ENCODE measurements at regions not wholly inside any gene's neighbourhood (a gene's known extent, or its start where the extent isn't known, plus 50 kb on each side); places are given as distances from the start of the nearest gene placed in this dataset.

DNA sequence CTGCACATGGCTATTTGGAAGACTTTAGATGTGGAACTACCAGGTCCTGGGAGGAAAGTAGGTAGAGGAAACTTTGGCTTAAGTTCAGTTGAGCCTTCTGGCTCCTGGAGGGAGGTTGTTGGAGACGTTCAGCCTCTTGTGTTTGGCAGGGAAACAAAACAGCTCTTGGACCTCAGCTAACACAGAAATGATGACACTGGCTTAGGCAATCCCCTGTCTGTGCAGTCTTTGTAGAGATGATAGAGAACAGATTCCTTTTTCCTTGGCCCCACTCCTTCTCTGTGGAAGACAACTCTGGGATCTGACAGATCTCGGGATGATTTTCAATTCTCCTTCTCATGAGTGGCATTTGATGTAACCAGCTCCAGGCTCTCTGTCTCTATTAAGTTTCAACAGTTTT is 428.5 kb downstream of the TMEM135 start:
- Histone ChIP-seq H3K9me3 (no peaks in the 10 kb centered on the region), H3K4me1 (ENCODE audit: low read depth) (no peaks in the 10 kb centered on the region), H3K4me3 (no peak overlapping the region), H3K36me3 (ENCODE audit: low read depth) (no peaks in the 10 kb centered on the region)
- intact Hi-C loops (cut with DNase I, micrococcal nuclease) = no loop called here
- DNase-seq (no peak), ATAC-seq (no peak)
- no peak for TF ChIP-seq CTCF (IDR thresholded peaks at IDR 0.05)

DNA sequence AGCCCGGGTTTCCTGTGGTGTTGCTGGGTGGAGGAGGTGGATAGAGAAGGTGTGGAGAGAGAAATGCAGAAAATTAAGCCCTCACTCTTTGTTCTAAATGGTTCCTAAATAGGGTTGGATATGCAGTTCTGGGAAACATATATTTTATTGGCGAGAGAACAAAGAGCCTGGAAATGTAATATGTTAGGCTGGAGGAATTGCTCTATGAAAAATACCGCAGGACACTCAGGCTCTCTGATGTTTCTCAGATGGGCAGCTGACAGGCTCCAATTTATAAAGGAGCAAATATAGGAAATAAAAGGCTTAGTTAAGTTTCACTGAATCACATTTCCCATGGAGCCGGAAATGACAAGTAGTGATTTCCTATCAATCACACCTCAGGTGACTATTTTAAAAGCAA is 428.0 kb downstream of the TMEM135 start:
- TF ChIP-seq CTCF (IDR thresholded peaks at IDR 0.05) = no peak
- intact Hi-C loops (cut with DNase I, micrococcal nuclease) = no loop called here
- Histone ChIP-seq H3K36me3 (ENCODE audit: low read depth) (no peaks in the 10 kb centered on the region), H3K4me1 (ENCODE audit: low read depth) (no peaks in the 10 kb centered on the region), H3K4me3 (no peak overlapping the region), H3K9me3 (no peaks in the 10 kb centered on the region)
- DNase-seq (no peak), ATAC-seq (no peak)

- TF ChIP-seq CTCF (IDR thresholded peaks at IDR 0.05) = no peak
- ATAC-seq = no peak
- Histone ChIP-seq H3K36me3 (ENCODE audit: low read depth) (no peaks in the 10 kb centered on the region), H3K9me3 (no peaks in the 10 kb centered on the region), H3K4me1 (ENCODE audit: low read depth) (no peaks in the 10 kb centered on the region), H3K4me3 (no peak overlapping the region)
- intact Hi-C loops (cut with DNase I, micrococcal nuclease) = no loop called here
- DNase-seq = peak in 1 of 3 donors; percentile 6
Measured at GRCh38 chr11:87463486-87464102, 425.9 kb downstream of the TMEM135 start.

DNA sequence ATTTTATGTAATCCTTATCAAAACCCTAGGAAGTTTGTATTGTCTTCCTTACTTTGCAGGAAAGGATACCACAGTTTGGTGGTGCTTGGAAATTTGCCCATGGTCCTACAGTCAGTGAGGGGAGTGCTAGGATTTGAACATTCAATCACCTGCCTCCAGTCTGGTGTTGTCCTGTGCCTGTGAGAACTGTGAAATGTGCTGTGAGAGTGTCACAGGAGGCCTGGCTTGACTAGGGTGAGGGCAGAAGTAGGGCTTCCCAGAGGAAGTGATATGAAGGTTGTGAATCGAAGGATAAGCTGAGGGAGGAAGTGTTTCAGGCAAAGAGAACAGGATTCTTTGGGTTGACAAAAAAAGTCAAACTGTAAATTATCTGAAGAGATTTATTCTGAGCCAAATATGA is 424.4 kb downstream of the TMEM135 start:
- Histone ChIP-seq H3K4me1 (ENCODE audit: low read depth) (no peaks in the 10 kb centered on the region), H3K9me3 (no peaks in the 10 kb centered on the region), H3K4me3 (no peak overlapping the region), H3K36me3 (ENCODE audit: low read depth) (no peaks in the 10 kb centered on the region)
- no peak for TF ChIP-seq CTCF (IDR thresholded peaks at IDR 0.05)
- intact Hi-C loops (cut with DNase I, micrococcal nuclease) = no loop called here
- ATAC-seq = no peak
- DNase-seq = no peak

GRCh38 chr11:87460842-87461637 is 423.3 kb downstream of the TMEM135 start:
- no peak for DNase-seq
- TF ChIP-seq CTCF (IDR thresholded peaks at IDR 0.05) = no peak
- no peaks in the 10 kb centered on the region for H3K4me1 ChIP-seq (ENCODE audit: low read depth)
- ATAC-seq = no peak
- no peak overlapping the region for H3K4me3 ChIP-seq
- intact Hi-C loops (cut with DNase I, micrococcal nuclease) = no loop called here
- no peaks in the 10 kb centered on the region for H3K9me3 ChIP-seq
- H3K36me3 ChIP-seq (ENCODE audit: low read depth) = no peaks in the 10 kb centered on the region
